Transverse colon (tissue), 4 donors: ENCODE measurements at regions not wholly inside any gene's neighbourhood (a gene's known extent, or its start where the extent isn't known, plus 50 kb on each side); places are given as distances from the start of the nearest gene placed in this dataset.

Experiments
- DNase-seq: peaks from one replicate; pipeline ENCODE4 v3.0.0-alpha.2; 2019
- H3K27ac ChIP-seq, 4 donors: fragments of 200-600 bp; sonication (generic); 2 replicates each; pipeline ENCODE4 v1.5.1; 2016 to 2018; ENCODE audit warnings: inconsistent platforms in 4 of 4
- H3K27me3 ChIP-seq: fragments of 200-600 bp; sonication (generic); 2 replicates; pipeline ENCODE4 v1.5.1; 2017; ENCODE audit warnings: inconsistent platforms
- H3K36me3 ChIP-seq, 4 donors: fragments of 200-600 bp; sonication (generic); 2 replicates each; pipeline ENCODE4 v1.5.1; 2017 to 2019; ENCODE audit warnings: inconsistent platforms in 4 of 4
- H3K4me1 ChIP-seq, 4 donors: fragments of 200-600 bp; sonication (generic); 2 replicates each; pipeline ENCODE4 v1.5.1; 2017 to 2020; ENCODE audit warnings: inconsistent platforms in 4 of 4
- H3K4me3 ChIP-seq, 4 donors: fragments of 200-600 bp; sonication (generic); 1 replicate in 1 of 4; 2 replicates in 3 of 4; pipeline versions ENCODE4 v1.5.1 to v1.6.1; 2017 to 2019; ENCODE audit warnings: inconsistent platforms in 4 of 4
- H3K9me3 ChIP-seq, 2 donors: fragments of 200-600 bp; sonication (generic); 2 replicates each; pipeline ENCODE4 v1.5.1; 2017 to 2019; ENCODE audit warnings: inconsistent platforms in 2 of 2
- EP300 ChIP-seq: sonication (generic); formaldehyde crosslinking; IDR thresholded peaks from one replicate; pipeline ENCODE4 v1.6.1; 2017; ENCODE audit warnings: antibody characterized with exemption, low read depth
- POLR2A ChIP-seq: fragments of 450-650 bp; IDR thresholded peaks from one replicate; pipeline ENCODE4 v1.6.1; 2016; ENCODE audit warnings: antibody characterized with exemption, mild to moderate bottlenecking, moderate library complexity
- POLR2AphosphoS5 ChIP-seq, 3 donors: sonication (generic); formaldehyde crosslinking; IDR thresholded peaks; one replicate each; pipeline ENCODE4 v1.6.1; 2016; ENCODE audit warnings: antibody characterized with exemption in 3 of 3
- WGBS, 2 donors: methylation state at CpG; one replicate each; pipeline ENCODE4 v1.1.5; 2018; ENCODE audit warnings: low coverage in 1 of 2; 5-methylcytosine and 5-hydroxymethylcytosine counted together
- in situ Hi-C, 4 donors: fragments of 200-750 bp; cut with MboI; loops; one replicate each; pipeline versions ENCODE4 v1.15.0 to v1.15.1; 2017; ENCODE audit warnings: low sequenced_read_pairs in 3 of 4, low pct_ligation_motif_present in 1 of 4, low pct_unique_long_range_greater_than_20kb in 1 of 4
- intact Hi-C: fragments of 100-400 bp; cut with DNase I; formaldehyde crosslinking; loops from one replicate; pipeline ENCODE4 v1.15.1; 2023; ENCODE audit warnings: low total_unique reads
- TF ChIP-seq, protein P1 (sequence below), 5 experiments: fragments of 200-600 bp in 3 of 5; fragments of 450-650 bp in 2 of 5; sonication (generic) in 3 of 5; IDR thresholded peaks; 1 replicate in 2 of 5; 2 replicates in 3 of 5; pipeline ENCODE4 v1.5.1; 2016 to 2017; ENCODE audit warnings: antibody characterized with exemption in 5 of 5, inconsistent platforms in 3 of 5, mild to moderate bottlenecking in 2 of 5, moderate library complexity in 1 of 5

DNA sequence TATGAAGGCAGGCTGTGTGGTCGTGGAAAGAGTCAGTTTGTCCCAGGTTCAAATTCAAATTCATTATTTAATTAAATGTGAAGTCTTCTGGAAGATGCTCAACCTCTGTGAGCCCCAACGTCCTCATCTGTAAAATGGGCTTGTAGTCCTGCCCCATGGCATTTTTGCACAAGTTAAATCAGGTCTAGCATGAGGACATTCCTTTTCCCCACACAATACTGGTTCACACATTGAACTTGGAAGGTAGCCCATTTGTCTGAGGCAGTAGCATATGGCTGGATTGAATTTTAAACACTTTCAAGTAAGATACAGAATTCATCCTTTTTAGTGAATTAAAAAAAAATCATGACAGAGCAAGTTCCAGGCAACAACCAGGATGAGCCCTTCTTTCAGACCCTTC, 665.4 kb upstream of the HS6ST1 start:
- intact Hi-C loops: no loop called here
- Histone ChIP-seq H3K4me3 (no peak overlapping the region), H3K36me3 (no peaks in the 10 kb centered on the region), H3K27ac (no peak overlapping the region), H3K9me3 (no peaks in the 10 kb centered on the region), H3K27me3 (no peaks in the 10 kb centered on the region), H3K4me1 (no peaks in the 10 kb centered on the region)
- WGBS, 2 donors: 65 to 86% methylated on average over 1 to 2 of the region's 2 CpGs
- TF ChIP-seq POLR2A (no peak), EP300 (no peak), POLR2AphosphoS5 (IDR thresholded peaks at IDR 0.05) (no peak)
- TF ChIP-seq, protein P1, sequence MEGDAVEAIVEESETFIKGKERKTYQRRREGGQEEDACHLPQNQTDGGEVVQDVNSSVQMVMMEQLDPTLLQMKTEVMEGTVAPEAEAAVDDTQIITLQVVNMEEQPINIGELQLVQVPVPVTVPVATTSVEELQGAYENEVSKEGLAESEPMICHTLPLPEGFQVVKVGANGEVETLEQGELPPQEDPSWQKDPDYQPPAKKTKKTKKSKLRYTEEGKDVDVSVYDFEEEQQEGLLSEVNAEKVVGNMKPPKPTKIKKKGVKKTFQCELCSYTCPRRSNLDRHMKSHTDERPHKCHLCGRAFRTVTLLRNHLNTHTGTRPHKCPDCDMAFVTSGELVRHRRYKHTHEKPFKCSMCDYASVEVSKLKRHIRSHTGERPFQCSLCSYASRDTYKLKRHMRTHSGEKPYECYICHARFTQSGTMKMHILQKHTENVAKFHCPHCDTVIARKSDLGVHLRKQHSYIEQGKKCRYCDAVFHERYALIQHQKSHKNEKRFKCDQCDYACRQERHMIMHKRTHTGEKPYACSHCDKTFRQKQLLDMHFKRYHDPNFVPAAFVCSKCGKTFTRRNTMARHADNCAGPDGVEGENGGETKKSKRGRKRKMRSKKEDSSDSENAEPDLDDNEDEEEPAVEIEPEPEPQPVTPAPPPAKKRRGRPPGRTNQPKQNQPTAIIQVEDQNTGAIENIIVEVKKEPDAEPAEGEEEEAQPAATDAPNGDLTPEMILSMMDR (IDR thresholded peaks at IDR 0.05): no peak
- in situ Hi-C loops: no loop called here
- no peak for DNase-seq

DNA sequence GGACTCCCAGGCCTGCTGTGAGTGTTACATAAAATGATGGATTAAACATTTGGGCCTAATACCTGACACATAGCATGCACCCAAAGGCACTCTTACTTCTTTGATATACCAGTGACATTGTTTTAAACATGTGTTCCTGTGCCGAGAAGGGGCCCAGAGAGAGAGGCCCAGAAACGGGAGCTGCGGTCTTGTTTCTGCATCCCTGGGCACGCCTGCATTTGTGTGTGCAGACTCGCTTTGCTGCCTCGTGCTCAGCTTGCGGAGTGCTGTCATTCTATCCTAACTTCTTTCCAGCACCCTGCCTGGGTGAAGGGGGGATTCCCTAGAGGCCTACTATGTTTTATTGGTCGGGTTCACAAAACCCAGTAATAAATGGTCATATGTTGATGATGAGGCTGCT, 666.2 kb upstream of the HS6ST1 start:
- DNase-seq: no peak
- no peak for TF ChIP-seq POLR2A
- no peak for TF ChIP-seq POLR2AphosphoS5 (IDR thresholded peaks at IDR 0.05)
- TF ChIP-seq EP300: no peak
- TF ChIP-seq, protein P1 (IDR thresholded peaks at IDR 0.05): no peak
- Histone ChIP-seq H3K27me3 (no peaks in the 10 kb centered on the region), H3K36me3 (no peaks in the 10 kb centered on the region), H3K4me1 (no peaks in the 10 kb centered on the region), H3K9me3 (no peaks in the 10 kb centered on the region), H3K4me3 (no peak overlapping the region), H3K27ac (no peak overlapping the region)
- intact Hi-C loops: no loop called here
- in situ Hi-C loops: no loop called here
- WGBS, 2 donors: 86 to 93% methylated on average over 5 to 8 of the region's 8 CpGs

DNA sequence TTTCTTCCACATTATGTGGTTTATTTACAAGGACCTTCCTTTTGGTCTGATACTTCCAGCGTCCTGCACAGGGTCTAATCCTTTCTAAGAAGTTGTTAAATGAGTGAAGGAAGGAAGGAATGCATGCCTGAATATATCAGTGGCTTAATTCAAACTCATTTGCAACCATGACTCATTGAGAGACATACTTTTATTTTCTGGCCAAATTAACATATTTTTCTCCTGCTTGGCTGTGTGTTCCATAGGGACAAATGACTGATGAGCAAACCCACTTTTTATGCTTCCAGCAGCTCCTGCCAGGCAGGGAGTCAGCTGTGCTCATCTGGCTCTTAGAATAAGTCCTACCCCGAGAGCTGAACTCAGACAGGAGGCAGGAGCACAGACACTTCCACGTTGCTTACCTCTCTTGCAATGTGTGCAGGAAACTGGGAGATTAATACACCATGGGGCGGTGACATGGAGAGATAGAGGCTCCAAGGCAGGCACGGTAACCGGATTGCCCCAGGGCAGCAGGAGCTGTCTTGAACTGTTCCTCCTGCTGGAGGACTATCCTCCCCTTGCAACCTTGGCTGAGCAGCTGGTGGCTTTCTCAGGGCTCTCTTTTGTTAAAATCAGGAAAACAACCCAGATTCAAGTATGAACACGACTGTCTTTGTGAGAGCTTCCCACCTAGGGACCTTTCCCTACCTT, 667.5 kb upstream of the HS6ST1 start:
- Histone ChIP-seq H3K4me1 (no peaks in the 10 kb centered on the region), H3K27me3 (no peaks in the 10 kb centered on the region), H3K27ac (no peak overlapping the region), H3K4me3 (no peak overlapping the region), H3K9me3 (no peaks in the 10 kb centered on the region), H3K36me3 (no peaks in the 10 kb centered on the region)
- in situ Hi-C loops: no loop called here
- no peak for TF ChIP-seq POLR2AphosphoS5 (IDR thresholded peaks at IDR 0.05)
- no peak for DNase-seq
- 37% methylated on average over 7 of the region's 7 CpGs; no CpG with 5 or more reads in 1 of the 2 donors for WGBS, 2 donors
- intact Hi-C loops: no loop called here

DNA sequence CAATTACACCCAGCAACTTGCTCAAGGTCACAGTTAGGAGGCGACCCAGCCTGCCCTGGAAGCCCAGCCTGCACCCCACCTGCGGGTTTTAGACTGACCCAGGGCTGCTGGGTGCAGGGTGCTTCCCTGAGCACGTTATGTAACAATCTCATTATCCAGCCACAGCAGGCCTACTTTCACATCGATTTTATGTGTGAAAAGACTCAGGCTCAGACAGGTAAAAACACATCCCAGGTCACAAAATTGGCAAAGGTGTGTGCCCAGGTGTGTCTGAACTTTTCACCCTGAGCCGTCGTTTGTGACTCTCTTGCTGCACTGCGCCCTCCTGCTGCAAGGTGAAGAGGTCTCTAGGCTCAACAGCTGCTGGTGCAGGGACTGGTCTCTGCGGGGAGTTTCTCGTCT, 668.2 kb upstream of the HS6ST1 start:
- no peak for DNase-seq
- intact Hi-C loops (no loop called here), in situ Hi-C loops (no loop called here)
- no peaks in the 10 kb centered on the region for H3K27me3 ChIP-seq
- H3K36me3 ChIP-seq: no peaks in the 10 kb centered on the region
- H3K4me1 ChIP-seq: no peaks in the 10 kb centered on the region
- no peak overlapping the region for H3K4me3 ChIP-seq
- TF ChIP-seq EP300 (no peak), POLR2AphosphoS5 (IDR thresholded peaks at IDR 0.05) (no peak), POLR2A (no peak)
- TF ChIP-seq, protein P1 (IDR thresholded peaks at IDR 0.05): no peak
- 77% methylated on average over 9 of the region's 9 CpGs; no CpG with 5 or more reads in 1 of the 2 donors for WGBS, 2 donors
- no peak overlapping the region for H3K27ac ChIP-seq
- H3K9me3 ChIP-seq: no peaks in the 10 kb centered on the region

DNA sequence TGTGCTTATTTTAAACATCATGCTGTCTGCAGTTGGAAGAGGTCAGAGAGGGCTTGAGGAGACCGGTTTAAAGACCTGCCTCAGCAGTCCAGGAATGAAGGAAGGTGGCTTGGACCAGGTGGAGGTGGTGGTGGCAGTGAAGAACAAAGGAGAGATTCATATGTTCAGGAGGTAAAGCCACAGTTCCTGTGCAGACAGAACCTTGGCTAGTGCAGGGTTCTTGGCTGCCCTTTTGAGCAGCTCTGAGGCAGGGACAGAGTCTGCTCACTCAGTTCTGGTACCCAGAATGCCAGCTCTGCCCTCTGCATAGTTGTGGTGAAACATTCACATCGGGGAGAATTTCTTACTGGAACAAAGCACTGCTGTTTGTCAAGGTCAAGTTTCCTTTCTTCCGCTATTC, 669.7 kb upstream of the HS6ST1 start:
- H3K4me1 ChIP-seq: no peaks in the 10 kb centered on the region
- no peaks in the 10 kb centered on the region for H3K9me3 ChIP-seq
- WGBS, 2 donors: 58 to 100% methylated on average over 1 to 3 of the region's 3 CpGs
- no peak overlapping the region for H3K4me3 ChIP-seq
- H3K27ac ChIP-seq: no peak overlapping the region
- intact Hi-C loops: no loop called here
- in situ Hi-C loops: no loop called here
- no peaks in the 10 kb centered on the region for H3K27me3 ChIP-seq
- TF ChIP-seq POLR2A: no peak
- no peak for TF ChIP-seq POLR2AphosphoS5 (IDR thresholded peaks at IDR 0.05)
- no peak for TF ChIP-seq EP300
- no peaks in the 10 kb centered on the region for H3K36me3 ChIP-seq
- DNase-seq: no peak
